Vagina (tissue), 2 donors: ENCODE measurements at regions not wholly inside any gene's neighbourhood (a gene's known extent, or its start where the extent isn't known, plus 50 kb on each side); places are given as distances from the start of the nearest gene placed in this dataset.

ENCODE experiments used
- DNase-seq, 2 donors: peaks; one replicate each; pipeline ENCODE4 v3.0.0-alpha.2; 2017; ENCODE audit errors: extremely low spot score in 2 of 2
- H3K27ac ChIP-seq: fragments of 200-600 bp; sonication (generic); one replicate; pipeline ENCODE4 v1.5.1; 2019
- H3K27me3 ChIP-seq: fragments of 200-600 bp; sonication (generic); one replicate; pipeline ENCODE4 v1.5.1; 2019
- H3K36me3 ChIP-seq, 2 donors: fragments of 200-600 bp; sonication (generic); one replicate each; pipeline ENCODE4 v1.5.1; 2017 to 2019
- H3K4me1 ChIP-seq: fragments of 200-600 bp; sonication (generic); one replicate; pipeline ENCODE4 v1.5.1; 2019
- H3K4me3 ChIP-seq, 2 donors: fragments of 200-600 bp; sonication (generic); 1 replicate in 1 of 2; 2 replicates in 1 of 2; pipeline ENCODE4 v1.5.1; 2016 to 2019
- H3K9me3 ChIP-seq: fragments of 200-600 bp; sonication (generic); one replicate; pipeline ENCODE4 v1.5.1; 2019
- POLR2A ChIP-seq, 2 donors: fragments of 450-650 bp; IDR thresholded peaks; one replicate each; pipeline ENCODE4 v1.6.1; 2017; ENCODE audit warnings: antibody characterized with exemption in 2 of 2, mild to moderate bottlenecking in 2 of 2, moderate library complexity in 2 of 2
- POLR2AphosphoS5 ChIP-seq, 2 donors: sonication (generic); formaldehyde crosslinking; IDR thresholded peaks; one replicate each; pipeline ENCODE4 v1.9.0; 2017; ENCODE audit warnings: antibody characterized with exemption in 2 of 2, mild to moderate bottlenecking in 2 of 2, low read depth in 1 of 2; ENCODE audit not compliant: insufficient read depth in 1 of 2
- intact Hi-C: fragments of 100-400 bp; cut with DNase I; formaldehyde crosslinking; loops from one replicate; pipeline ENCODE4 v1.15.1; 2023
- TF ChIP-seq, protein P1 (sequence below), 3 experiments: fragments of 450-650 bp in 2 of 3; fragments of 200-600 bp in 1 of 3; sonication (generic) in 1 of 3; IDR thresholded peaks; one replicate each; pipeline ENCODE4 v1.5.1; 2017 to 2019; ENCODE audit warnings: antibody characterized with exemption in 3 of 3, mild to moderate bottlenecking in 2 of 3, moderate library complexity in 2 of 3

DNA sequence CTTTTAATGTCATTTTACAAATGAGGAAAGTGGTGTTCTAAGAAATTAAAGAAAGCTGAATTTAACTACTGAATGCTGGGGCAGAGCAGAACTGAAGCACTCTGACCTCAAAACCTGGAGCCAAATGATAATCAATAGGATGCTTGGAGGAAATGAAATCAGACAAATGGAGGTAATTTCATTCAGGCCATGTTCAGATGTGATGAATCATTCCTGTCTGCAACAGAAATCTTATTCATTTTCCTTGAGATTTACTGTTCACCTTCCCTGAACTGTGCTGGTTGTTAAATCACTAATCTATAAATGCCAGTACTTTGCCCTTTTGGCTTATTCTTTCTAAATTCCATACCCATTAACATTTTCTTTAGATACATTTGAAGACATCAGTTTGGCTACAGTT lies 85.6 kb upstream of the SNX7 start:
- Histone ChIP-seq H3K27me3 (no peaks in the 10 kb centered on the region), H3K4me1 (no peaks in the 10 kb centered on the region), H3K36me3 (no peaks in the 10 kb centered on the region), H3K27ac (no peak overlapping the region), H3K9me3 (no peaks in the 10 kb centered on the region), H3K4me3 (no peak overlapping the region)
- TF ChIP-seq POLR2A (IDR thresholded peaks at IDR 0.05), result no peak
- no peak for TF ChIP-seq POLR2AphosphoS5 (IDR thresholded peaks at IDR 0.05; ENCODE audit: insufficient read depth in 1 of 2, low read depth in 1 of 2)
- TF ChIP-seq, protein P1, sequence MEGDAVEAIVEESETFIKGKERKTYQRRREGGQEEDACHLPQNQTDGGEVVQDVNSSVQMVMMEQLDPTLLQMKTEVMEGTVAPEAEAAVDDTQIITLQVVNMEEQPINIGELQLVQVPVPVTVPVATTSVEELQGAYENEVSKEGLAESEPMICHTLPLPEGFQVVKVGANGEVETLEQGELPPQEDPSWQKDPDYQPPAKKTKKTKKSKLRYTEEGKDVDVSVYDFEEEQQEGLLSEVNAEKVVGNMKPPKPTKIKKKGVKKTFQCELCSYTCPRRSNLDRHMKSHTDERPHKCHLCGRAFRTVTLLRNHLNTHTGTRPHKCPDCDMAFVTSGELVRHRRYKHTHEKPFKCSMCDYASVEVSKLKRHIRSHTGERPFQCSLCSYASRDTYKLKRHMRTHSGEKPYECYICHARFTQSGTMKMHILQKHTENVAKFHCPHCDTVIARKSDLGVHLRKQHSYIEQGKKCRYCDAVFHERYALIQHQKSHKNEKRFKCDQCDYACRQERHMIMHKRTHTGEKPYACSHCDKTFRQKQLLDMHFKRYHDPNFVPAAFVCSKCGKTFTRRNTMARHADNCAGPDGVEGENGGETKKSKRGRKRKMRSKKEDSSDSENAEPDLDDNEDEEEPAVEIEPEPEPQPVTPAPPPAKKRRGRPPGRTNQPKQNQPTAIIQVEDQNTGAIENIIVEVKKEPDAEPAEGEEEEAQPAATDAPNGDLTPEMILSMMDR (IDR thresholded peaks at IDR 0.05), result no peak
- DNase-seq, result no peak
- intact Hi-C loops, result no loop called here

DNA sequence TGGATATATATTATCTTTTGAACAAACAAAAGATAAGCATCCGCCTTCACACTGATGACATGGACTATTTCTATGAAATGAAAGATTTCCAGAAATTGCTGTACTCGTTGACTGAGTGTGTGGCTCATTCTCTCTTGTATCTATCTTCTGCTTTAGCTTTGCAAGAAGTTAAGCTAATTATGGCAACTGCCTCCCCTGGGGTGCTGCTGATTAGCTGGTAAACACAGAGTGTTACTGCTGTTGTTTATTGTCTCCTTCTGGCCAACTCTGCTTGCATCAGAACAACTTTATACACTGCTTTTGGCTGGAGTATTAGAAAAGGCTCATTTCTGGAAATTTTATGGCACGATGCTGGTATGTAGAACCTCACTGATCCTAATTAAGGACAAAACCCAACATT lies 95.6 kb upstream of the SNX7 start:
- intact Hi-C loops, result no loop called here
- no peak overlapping the region for H3K27ac ChIP-seq
- H3K36me3 ChIP-seq, result no peaks in the 10 kb centered on the region
- no peak overlapping the region for H3K4me3 ChIP-seq
- H3K9me3 ChIP-seq, result no peaks in the 10 kb centered on the region
- TF ChIP-seq POLR2AphosphoS5 (IDR thresholded peaks at IDR 0.05; ENCODE audit: insufficient read depth in 1 of 2, low read depth in 1 of 2), result no peak
- TF ChIP-seq POLR2A (IDR thresholded peaks at IDR 0.05), result no peak
- TF ChIP-seq, protein P1 (IDR thresholded peaks at IDR 0.05), result no peak
- H3K4me1 ChIP-seq, result no peaks in the 10 kb centered on the region
- no peak for DNase-seq
- no peaks in the 10 kb centered on the region for H3K27me3 ChIP-seq

DNA sequence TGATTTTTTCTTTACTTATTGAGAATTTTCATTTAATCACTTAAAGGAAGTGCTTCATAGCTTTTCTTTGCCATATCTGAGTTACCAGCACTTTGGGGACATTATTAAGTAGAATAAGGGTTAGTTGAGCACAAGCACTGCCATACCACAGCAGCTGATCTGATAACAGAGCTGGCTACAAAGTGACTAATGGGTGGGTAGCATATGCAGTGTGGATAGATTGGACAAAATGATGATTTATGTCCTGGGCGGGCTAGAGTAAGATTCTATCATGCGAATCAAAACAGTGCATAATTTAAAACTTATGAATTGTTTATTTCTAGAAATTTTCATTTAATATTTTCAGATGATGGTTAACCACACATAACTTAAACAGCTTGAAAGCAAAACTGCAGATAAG lies 102.2 kb upstream of the SNX7 start:
- TF ChIP-seq, protein P1 (IDR thresholded peaks at IDR 0.05), result no peak
- TF ChIP-seq POLR2AphosphoS5 (IDR thresholded peaks at IDR 0.05; ENCODE audit: insufficient read depth in 1 of 2, low read depth in 1 of 2), result no peak
- no peak for TF ChIP-seq POLR2A (IDR thresholded peaks at IDR 0.05)
- H3K36me3 ChIP-seq, result no peaks in the 10 kb centered on the region
- no peaks in the 10 kb centered on the region for H3K9me3 ChIP-seq
- no peaks in the 10 kb centered on the region for H3K27me3 ChIP-seq
- no peak overlapping the region for H3K4me3 ChIP-seq
- intact Hi-C loops, result no loop called here
- no peak for DNase-seq
- H3K27ac ChIP-seq, result no peak overlapping the region
- no peaks in the 10 kb centered on the region for H3K4me1 ChIP-seq

DNA sequence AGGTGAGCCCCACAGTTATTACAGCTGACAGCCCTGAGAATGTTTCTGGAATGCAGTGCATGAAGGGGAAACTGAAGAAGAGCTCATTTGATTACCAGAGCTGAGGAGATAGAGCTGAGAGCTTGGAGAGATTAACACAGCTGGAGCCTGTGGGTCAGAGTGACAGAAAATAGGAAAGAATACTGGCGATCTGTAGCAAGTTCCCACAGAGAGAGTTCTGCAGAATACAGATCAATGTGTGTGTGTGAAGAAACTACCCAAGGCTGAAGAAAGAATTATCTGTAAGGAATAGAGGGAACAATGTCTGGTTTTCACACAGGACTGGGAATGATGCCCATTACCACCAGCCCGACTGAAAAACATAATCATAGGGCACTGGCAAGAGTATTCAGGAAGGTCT lies 103.6 kb upstream of the SNX7 start:
- Histone ChIP-seq H3K9me3 (no peaks in the 10 kb centered on the region), H3K27ac (no peak overlapping the region), H3K27me3 (no peaks in the 10 kb centered on the region), H3K4me1 (no peaks in the 10 kb centered on the region), H3K4me3 (no peak overlapping the region), H3K36me3 (no peaks in the 10 kb centered on the region)
- intact Hi-C loops, result no loop called here
- TF ChIP-seq POLR2AphosphoS5 (IDR thresholded peaks at IDR 0.05; ENCODE audit: insufficient read depth in 1 of 2, low read depth in 1 of 2) (no peak), POLR2A (IDR thresholded peaks at IDR 0.05) (no peak)
- TF ChIP-seq, protein P1 (IDR thresholded peaks at IDR 0.05), result no peak
- no peak for DNase-seq

DNA sequence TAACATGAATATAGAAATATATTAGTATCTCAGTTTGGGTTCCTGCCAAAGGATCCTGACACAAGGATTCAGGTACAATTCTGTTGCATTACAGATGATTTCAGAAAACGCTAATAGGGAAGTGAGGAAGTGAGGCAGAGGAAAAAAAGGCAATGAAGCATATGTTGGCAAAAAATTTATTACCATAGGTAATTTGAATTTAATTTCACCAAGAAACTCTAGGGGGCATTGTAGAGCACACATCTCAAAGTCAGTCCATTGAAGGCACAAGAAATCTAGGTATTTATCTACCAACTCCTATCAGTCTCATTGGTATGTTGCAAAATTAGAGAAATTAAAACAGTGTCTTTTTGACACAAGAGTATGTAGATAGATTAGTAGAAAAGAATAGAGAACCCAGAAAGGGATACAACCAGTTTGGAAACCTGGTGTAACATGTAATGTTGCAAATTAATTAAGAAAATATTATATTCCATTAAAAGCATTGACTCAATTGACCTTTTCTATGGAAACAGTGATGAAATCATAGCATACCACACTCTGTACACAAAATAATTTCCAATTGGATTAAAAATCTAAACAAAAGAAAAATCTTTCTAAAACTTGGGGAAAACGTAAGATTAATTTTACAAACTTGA lies 104.9 kb upstream of the SNX7 start:
- no peaks in the 10 kb centered on the region for H3K4me1 ChIP-seq
- no peak for DNase-seq
- no peaks in the 10 kb centered on the region for H3K36me3 ChIP-seq
- H3K9me3 ChIP-seq, result no peaks in the 10 kb centered on the region
- H3K27me3 ChIP-seq, result no peaks in the 10 kb centered on the region
- TF ChIP-seq, protein P1 (IDR thresholded peaks at IDR 0.05), result no peak
- TF ChIP-seq POLR2AphosphoS5 (IDR thresholded peaks at IDR 0.05; ENCODE audit: insufficient read depth in 1 of 2, low read depth in 1 of 2), result no peak
- TF ChIP-seq POLR2A (IDR thresholded peaks at IDR 0.05), result no peak
- no peak overlapping the region for H3K27ac ChIP-seq
- no peak overlapping the region for H3K4me3 ChIP-seq
- intact Hi-C loops, result no loop called here
